Caco-2 (cell line): ENCODE measurements at regions not wholly inside any gene's neighbourhood (a gene's known extent, or its start where the extent isn't known, plus 50 kb on each side); places are given as distances from the start of the nearest gene placed in this dataset.

Experiments
- BruUV-seq: library from RNA; stranded (reverse); fragments of 400-500 nt; replicated peaks from 2 replicates; lab custom pipeline; 2021; lab: Mats Ljungman, UMichigan
- CTCF ChIA-PET: fragments of 300-600 bp; sonication (Branson Sonifier 250); formaldehyde crosslinking; loops from one replicate; lab custom pipeline; 2022; ENCODE audit warnings: antibody characterized with exemption; lab: Charles Lee
- POLR2A ChIA-PET: fragments of 300-600 bp; sonication (Branson Sonifier 250); formaldehyde crosslinking; loops from one replicate; lab custom pipeline; 2022; ENCODE audit warnings: antibody characterized with exemption; lab: Charles Lee
- DNase-seq, 2 experiments: peaks; one replicate each; pipeline versions ENCODE4 v3.0.0 to v3.0.0-alpha.2; 2020 to 2022
- H3K27me3 ChIP-seq: replicated peaks from 2 replicates; pipeline ENCODE4 v1.6.0; 2011; ENCODE audit warnings: low read length; ENCODE audit not compliant: control insufficient read depth, insufficient read depth
- H3K36me3 ChIP-seq: 2 replicates; pipeline ENCODE4 v1.5.1; 2011; ENCODE audit warnings: low read length; ENCODE audit not compliant: control insufficient read depth, insufficient read depth
- H3K4me1 ChIP-seq: fragments of 250-450 bp; sonication (Bioruptor Pico); 2 replicates; pipeline ENCODE4 v1.5.1; 2020; ENCODE audit warnings: mild to moderate bottlenecking
- H3K4me3 ChIP-seq: 2 replicates; pipeline ENCODE4 v1.5.1; 2011; ENCODE audit warnings: low read depth, mild to moderate bottlenecking, control low read depth, low read length
- H3K9me3 ChIP-seq: fragments of 250-450 bp; sonication (Bioruptor Pico); 2 replicates; pipeline ENCODE4 v1.5.1; 2020; ENCODE audit warnings: mild to moderate bottlenecking, moderate library complexity
- H3K27ac Mint-ChIP-seq: one replicate; pipeline ENCODE4 v1.8.0; 2022; ENCODE audit warnings: mixed read lengths; ENCODE audit not compliant: unreplicated experiment
- H3K27me3 Mint-ChIP-seq: one replicate; pipeline ENCODE4 v1.8.0; 2022; ENCODE audit warnings: mixed read lengths; ENCODE audit not compliant: insufficient read depth, unreplicated experiment
- H3K36me3 Mint-ChIP-seq: one replicate; pipeline ENCODE4 v1.8.0; 2022; ENCODE audit warnings: mild to moderate bottlenecking, mixed read lengths; ENCODE audit not compliant: insufficient read depth, unreplicated experiment
- H3K4me1 Mint-ChIP-seq: one replicate; pipeline ENCODE4 v1.8.0; 2022; ENCODE audit warnings: low read depth, mixed read lengths; ENCODE audit not compliant: unreplicated experiment
- H3K4me3 Mint-ChIP-seq: one replicate; pipeline ENCODE4 v1.8.0; 2022; ENCODE audit warnings: mild to moderate bottlenecking, moderate library complexity, mixed read lengths; ENCODE audit not compliant: unreplicated experiment
- H3K9me3 Mint-ChIP-seq: one replicate; pipeline ENCODE4 v1.8.0; 2022; ENCODE audit warnings: mixed read lengths; ENCODE audit not compliant: unreplicated experiment
- intact Hi-C: fragments of 100-400 bp; cut with micrococcal nuclease; formaldehyde crosslinking; loops from one replicate; pipeline ENCODE4 v1.10.0; 2022; ENCODE audit not compliant: unreplicated experiment
- TF ChIP-seq, protein P1 (sequence below), 2 experiments: fragments of 200-600 bp in 1 of 2; IDR thresholded peaks; 1 replicate in 1 of 2; 2 replicates in 1 of 2; pipeline versions ENCODE4 v1.5.1 to v1.8.0; 2011 to 2022; ENCODE audit warnings: antibody characterized with exemption in 1 of 2, control low read depth in 1 of 2, inconsistent platforms in 1 of 2, low read depth in 1 of 2, low read length in 1 of 2, mild to moderate bottlenecking in 1 of 2, moderate library complexity in 1 of 2; ENCODE audit not compliant: insufficient read depth in 1 of 2, severe bottlenecking in 1 of 2, unreplicated experiment in 1 of 2

DNA sequence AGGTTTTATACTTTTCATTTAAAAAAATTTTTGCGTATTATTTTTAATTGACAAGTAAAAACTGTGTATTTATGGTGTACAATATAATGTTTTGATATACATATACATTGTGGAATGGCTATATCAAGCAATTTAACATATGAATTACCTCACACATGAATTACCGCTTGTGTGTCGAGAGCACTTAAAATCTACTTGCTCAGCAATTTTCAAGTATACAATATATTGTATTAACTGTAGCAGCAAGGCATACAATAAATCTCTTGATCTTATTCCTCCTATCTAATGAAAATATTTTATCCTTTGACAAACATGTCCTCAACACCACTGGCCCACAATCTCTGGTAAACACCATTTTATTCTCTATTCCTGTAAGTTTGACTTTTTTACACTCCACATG is 224.4 kb upstream of the CYLC2 start:
- ChIA-PET CTCF (no interaction called here), POLR2A (no interaction called here)
- no peak for DNase-seq
- Mint-ChIP-seq H3K27me3 (no peaks in the 10 kb centered on the region), H3K36me3 (no peaks in the 10 kb centered on the region), H3K4me1 (no peaks in the 10 kb centered on the region), H3K27ac (no peak overlapping the region), H3K4me3 (no peak overlapping the region), H3K9me3 (peaks cover 6% of the 10 kb centered on the region)
- no peak overlapping the region for H3K4me3 ChIP-seq
- BruUV-seq = no TSS peak
- H3K4me1 ChIP-seq = no peaks in the 10 kb centered on the region
- intact Hi-C loops = no loop called here
- TF ChIP-seq, protein P1, sequence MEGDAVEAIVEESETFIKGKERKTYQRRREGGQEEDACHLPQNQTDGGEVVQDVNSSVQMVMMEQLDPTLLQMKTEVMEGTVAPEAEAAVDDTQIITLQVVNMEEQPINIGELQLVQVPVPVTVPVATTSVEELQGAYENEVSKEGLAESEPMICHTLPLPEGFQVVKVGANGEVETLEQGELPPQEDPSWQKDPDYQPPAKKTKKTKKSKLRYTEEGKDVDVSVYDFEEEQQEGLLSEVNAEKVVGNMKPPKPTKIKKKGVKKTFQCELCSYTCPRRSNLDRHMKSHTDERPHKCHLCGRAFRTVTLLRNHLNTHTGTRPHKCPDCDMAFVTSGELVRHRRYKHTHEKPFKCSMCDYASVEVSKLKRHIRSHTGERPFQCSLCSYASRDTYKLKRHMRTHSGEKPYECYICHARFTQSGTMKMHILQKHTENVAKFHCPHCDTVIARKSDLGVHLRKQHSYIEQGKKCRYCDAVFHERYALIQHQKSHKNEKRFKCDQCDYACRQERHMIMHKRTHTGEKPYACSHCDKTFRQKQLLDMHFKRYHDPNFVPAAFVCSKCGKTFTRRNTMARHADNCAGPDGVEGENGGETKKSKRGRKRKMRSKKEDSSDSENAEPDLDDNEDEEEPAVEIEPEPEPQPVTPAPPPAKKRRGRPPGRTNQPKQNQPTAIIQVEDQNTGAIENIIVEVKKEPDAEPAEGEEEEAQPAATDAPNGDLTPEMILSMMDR (IDR thresholded peaks at IDR 0.05; ENCODE audit: insufficient read depth in 1 of 2, low read depth in 1 of 2, low read length in 1 of 2, severe bottlenecking in 1 of 2, unreplicated experiment in 1 of 2) = no peak
- no peaks in the 10 kb centered on the region for H3K36me3 ChIP-seq
- H3K9me3 ChIP-seq = no peaks in the 10 kb centered on the region
- no peaks in the 10 kb centered on the region for H3K27me3 ChIP-seq

DNA sequence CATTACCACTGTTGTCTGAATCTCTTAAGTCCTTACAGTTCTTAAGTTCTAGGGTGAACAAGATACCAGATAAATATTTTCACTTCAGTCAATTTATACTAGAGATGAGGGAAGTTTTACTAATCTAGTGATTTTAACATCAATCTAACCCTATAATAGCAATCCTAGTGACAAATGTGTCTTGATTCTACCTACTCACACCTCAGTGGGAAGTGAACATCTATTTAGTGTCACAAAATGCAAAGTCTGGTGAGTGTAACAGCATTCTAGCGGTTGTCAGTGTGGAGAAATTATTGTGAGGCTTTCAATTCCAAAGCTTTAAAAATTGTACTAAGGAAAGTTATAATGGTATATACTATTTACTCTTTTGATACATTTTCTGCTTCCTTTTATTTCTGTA is 225.8 kb upstream of the CYLC2 start:
- peaks cover 4% of the 10 kb centered on the region; the same call in 1 of the 2 replicates for H3K4me1 ChIP-seq
- Mint-ChIP-seq H3K27me3 (no peaks in the 10 kb centered on the region), H3K4me3 (no peak overlapping the region), H3K9me3 (peaks cover 15% of the 10 kb centered on the region), H3K36me3 (no peaks in the 10 kb centered on the region), H3K4me1 (peaks cover under 1% of the 10 kb centered on the region), H3K27ac (no peak overlapping the region)
- TF ChIP-seq, protein P1 (IDR thresholded peaks at IDR 0.05; ENCODE audit: insufficient read depth in 1 of 2, low read depth in 1 of 2, low read length in 1 of 2, severe bottlenecking in 1 of 2, unreplicated experiment in 1 of 2) = no peak
- no peaks in the 10 kb centered on the region for H3K27me3 ChIP-seq
- DNase-seq = no peak
- CTCF ChIA-PET = no interaction called here
- no peak overlapping the region for H3K4me3 ChIP-seq
- intact Hi-C loops = no loop called here
- H3K36me3 ChIP-seq = no peaks in the 10 kb centered on the region
- no TSS peak for BruUV-seq
- H3K9me3 ChIP-seq = no peaks in the 10 kb centered on the region
- POLR2A ChIA-PET = no interaction called here

DNA sequence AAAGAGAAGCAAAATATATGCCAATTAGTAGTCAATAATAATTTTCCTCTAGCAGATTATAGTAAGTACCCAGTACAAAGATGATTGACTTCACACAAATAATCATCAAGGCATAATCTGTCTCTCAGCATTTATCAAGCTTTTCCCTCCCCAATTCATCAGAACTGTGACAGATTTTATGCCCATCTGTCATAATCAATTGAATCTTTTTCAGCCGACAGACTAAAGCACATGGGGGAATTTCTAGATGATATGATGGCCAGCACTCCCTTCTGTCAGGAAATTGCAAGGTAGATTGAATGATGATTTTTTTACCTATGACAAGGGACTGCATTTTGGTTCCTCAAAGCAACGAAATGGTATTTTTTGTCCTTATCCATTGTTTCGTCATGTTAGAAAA is 227.1 kb upstream of the CYLC2 start:
- no peaks in the 10 kb centered on the region for H3K27me3 Mint-ChIP-seq
- H3K4me3 ChIP-seq = no peak overlapping the region

More for the DNA sequence above, 227.1 kb upstream of the CYLC2 start:
- Mint-ChIP-seq H3K9me3 (peaks cover 27% of the 10 kb centered on the region), H3K4me1 (peaks cover 7% of the 10 kb centered on the region), H3K4me3 (no peak overlapping the region), H3K36me3 (no peaks in the 10 kb centered on the region), H3K27ac (no peak overlapping the region)
- Histone ChIP-seq H3K36me3 (no peaks in the 10 kb centered on the region), H3K4me1 (peaks cover 10% of the 10 kb centered on the region; the same call in 1 of the 2 replicates), H3K9me3 (no peaks in the 10 kb centered on the region), H3K27me3 (no peaks in the 10 kb centered on the region)
- no TSS peak for BruUV-seq
- intact Hi-C loops = no loop called here
- TF ChIP-seq, protein P1 (IDR thresholded peaks at IDR 0.05; ENCODE audit: insufficient read depth in 1 of 2, low read depth in 1 of 2, low read length in 1 of 2, severe bottlenecking in 1 of 2, unreplicated experiment in 1 of 2) = no peak
- ChIA-PET POLR2A (no interaction called here), CTCF (no interaction called here)
- DNase-seq = no peak
